Thoracic aorta (tissue), 2 donors: ENCODE measurements at regions not wholly inside any gene's neighbourhood (a gene's known extent, or its start where the extent isn't known, plus 50 kb on each side); places are given as distances from the start of the nearest gene placed in this dataset.

Experiments used
- ATAC-seq: fragments of 150-250 bp; one replicate; pipeline ENCODE4 v1.8.0; 2017; ENCODE audit warnings: low read depth; ENCODE audit not compliant: insufficient number of reproducible peaks, low FRiP score
- DNase-seq: peaks from one replicate; pipeline ENCODE4 v3.0.0-alpha.2; 2020; ENCODE audit warnings: low spot score
- H3K27ac ChIP-seq, 2 donors: fragments of 200-600 bp; sonication (generic); 1 replicate in 1 of 2; 2 replicates in 1 of 2; pipeline ENCODE4 v1.5.1; 2016; ENCODE audit warnings: mild to moderate bottlenecking in 2 of 2, moderate library complexity in 2 of 2
- H3K27me3 ChIP-seq: fragments of 200-600 bp; sonication (generic); replicated peaks from 2 replicates; pipeline ENCODE4 v1.6.0; 2016; ENCODE audit warnings: mild to moderate bottlenecking; ENCODE audit not compliant: insufficient read depth
- H3K36me3 ChIP-seq: fragments of 200-600 bp; sonication (generic); one replicate; pipeline ENCODE4 v1.5.1; 2016
- H3K4me1 ChIP-seq, 2 donors: fragments of 200-600 bp; sonication (generic); 1 replicate in 1 of 2; 2 replicates in 1 of 2; pipeline versions ENCODE4 v1.5.1 to v1.6.0; 2016; ENCODE audit warnings: low read depth in 2 of 2, mild to moderate bottlenecking in 1 of 2; ENCODE audit not compliant: control insufficient read depth in 1 of 2
- H3K4me3 ChIP-seq: fragments of 200-600 bp; sonication (generic); 2 replicates; pipeline ENCODE4 v1.5.1; 2016; ENCODE audit warnings: mild to moderate bottlenecking
- H3K9me3 ChIP-seq: fragments of 200-600 bp; sonication (generic); 2 replicates; pipeline ENCODE4 v1.5.1; 2016
- CTCF ChIP-seq: fragments of 200-600 bp; sonication (generic); IDR thresholded peaks from one replicate; pipeline ENCODE4 v1.5.1; 2019; ENCODE audit warnings: antibody characterized with exemption

- H3K9me3 ChIP-seq, result no peaks in the 10 kb centered on the region
- H3K4me3 ChIP-seq, result no peak overlapping the region
- H3K36me3 ChIP-seq, result no peaks in the 10 kb centered on the region
- H3K27me3 ChIP-seq, result no peaks in the 10 kb centered on the region
- ATAC-seq, result no peak
- H3K4me1 ChIP-seq, result no peaks in the 10 kb centered on the region
- no peak overlapping the region for H3K27ac ChIP-seq
- TF ChIP-seq CTCF, result no peak
- no peak for DNase-seq
These were observed 172.6 kb upstream of the CADM1 start for GRCh38 chr11:115676768-115677167.

- Histone ChIP-seq H3K9me3 (no peaks in the 10 kb centered on the region), H3K4me1 (no peaks in the 10 kb centered on the region), H3K36me3 (no peaks in the 10 kb centered on the region), H3K4me3 (no peak overlapping the region), H3K27me3 (no peaks in the 10 kb centered on the region), H3K27ac (no peak overlapping the region)
- ATAC-seq (no peak), DNase-seq (no peak)
- no peak for TF ChIP-seq CTCF
These were observed 172.0 kb upstream of the CADM1 start for GRCh38 chr11:115676206-115676605.

- Histone ChIP-seq H3K27ac (no peak overlapping the region), H3K4me3 (no peak overlapping the region), H3K27me3 (no peaks in the 10 kb centered on the region), H3K4me1 (no peaks in the 10 kb centered on the region), H3K36me3 (no peaks in the 10 kb centered on the region), H3K9me3 (no peaks in the 10 kb centered on the region)
- DNase-seq, result no peak
- TF ChIP-seq CTCF, result no peak
- ATAC-seq, result no peak
These were observed 170.8 kb upstream of the CADM1 start for GRCh38 chr11:115674937-115675544.

- no peaks in the 10 kb centered on the region for H3K4me1 ChIP-seq
- DNase-seq (no peak), ATAC-seq (no peak)
- no peak overlapping the region for H3K27ac ChIP-seq
- H3K27me3 ChIP-seq, result no peaks in the 10 kb centered on the region
- no peak for TF ChIP-seq CTCF
- no peaks in the 10 kb centered on the region for H3K36me3 ChIP-seq
- H3K4me3 ChIP-seq, result no peak overlapping the region
- H3K9me3 ChIP-seq, result no peaks in the 10 kb centered on the region
These were observed 170.1 kb upstream of the CADM1 start for GRCh38 chr11:115674176-115674936.

GRCh38 chr11:115673720-115674119 is 169.5 kb upstream of the CADM1 start:
- DNase-seq (no peak), ATAC-seq (no peak)
- Histone ChIP-seq H3K27me3 (no peaks in the 10 kb centered on the region), H3K36me3 (no peaks in the 10 kb centered on the region), H3K4me3 (no peak overlapping the region), H3K4me1 (no peaks in the 10 kb centered on the region), H3K27ac (no peak overlapping the region), H3K9me3 (no peaks in the 10 kb centered on the region)
- TF ChIP-seq CTCF, result no peak
